T-helper 1 cell treated with Interleukin-12 subunit alpha and Interleukin-12 subunit beta and Interleukin-4 antibody, amounts not matched to agents 30 ng/mL and 1 ng/mL, for 36 hours (primary cell): ENCODE measurements at regions not wholly inside any gene's neighbourhood (a gene's known extent, or its start where the extent isn't known, plus 50 kb on each side); places are given as distances from the start of the nearest gene placed in this dataset.

Source experiments
- intact Hi-C: fragments of 100-400 bp; cut with micrococcal nuclease; formaldehyde crosslinking; loops from one replicate; pipeline ENCODE4 v1.15.1; 2024

DNA sequence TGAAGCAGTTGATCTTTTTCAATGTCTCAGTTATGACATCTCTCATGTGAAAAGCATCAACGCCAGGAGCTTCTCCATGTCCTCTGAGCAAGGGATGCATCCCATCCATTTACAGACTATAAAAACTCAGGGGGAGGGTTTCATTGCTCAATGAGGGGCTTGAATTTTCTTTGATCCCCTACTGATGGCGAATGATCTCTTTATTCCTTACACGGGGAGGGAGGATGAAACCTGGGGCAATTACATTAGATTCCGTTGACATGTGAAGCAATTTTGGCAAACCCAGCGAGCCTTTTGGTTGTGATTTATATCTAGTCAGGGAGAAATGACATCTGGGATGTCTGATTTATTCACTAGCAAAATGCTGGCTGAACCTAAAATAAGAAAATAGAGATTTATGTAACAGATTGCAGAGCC, 268.9 kb downstream of the HIVEP2 start:
- intact Hi-C loops, result no loop called here

GRCh38 chr6:142676647-142677192, 268.3 kb downstream of the HIVEP2 start:
- intact Hi-C loops, result no loop called here

- intact Hi-C loops, result no loop called here
Measured at GRCh38 chr6:142679907-142680700, 264.9 kb downstream of the HIVEP2 start.

GRCh38 chr6:142681099-142681498, 263.9 kb downstream of the HIVEP2 start:
- intact Hi-C loops, result no loop called here

DNA sequence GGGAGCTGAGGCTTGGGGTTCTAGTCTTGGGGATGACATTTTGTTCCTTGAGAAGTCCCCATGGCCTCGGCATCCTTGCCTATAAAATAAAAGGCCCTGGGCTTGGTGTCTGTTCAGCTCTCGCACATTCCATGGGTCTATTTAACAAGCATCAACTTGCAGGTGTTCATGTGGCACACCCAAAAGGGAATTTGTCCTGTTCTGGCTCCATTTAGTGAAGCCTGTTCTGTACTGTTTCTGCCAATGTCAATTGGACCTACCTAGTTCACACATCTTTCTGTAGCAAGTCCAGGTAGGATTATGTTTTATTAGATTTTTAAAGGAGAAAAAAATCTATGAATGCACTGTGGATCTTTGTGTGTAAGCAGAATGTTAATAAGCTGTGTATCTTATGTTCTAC, 262.0 kb downstream of the HIVEP2 start:
- intact Hi-C loops, result no loop called here

- intact Hi-C loops, result no loop called here
Measured at GRCh38 chr6:142683714-142684141, 261.2 kb downstream of the HIVEP2 start.

GRCh38 chr6:142684371-142684770, 260.6 kb downstream of the HIVEP2 start:
- intact Hi-C loops, result no loop called here

GRCh38 chr6:142685852-142686506, 259.0 kb downstream of the HIVEP2 start:
- intact Hi-C loops, result no loop called here

GRCh38 chr6:142686507-142686887, 258.5 kb downstream of the HIVEP2 start:
- intact Hi-C loops, result no loop called here

DNA sequence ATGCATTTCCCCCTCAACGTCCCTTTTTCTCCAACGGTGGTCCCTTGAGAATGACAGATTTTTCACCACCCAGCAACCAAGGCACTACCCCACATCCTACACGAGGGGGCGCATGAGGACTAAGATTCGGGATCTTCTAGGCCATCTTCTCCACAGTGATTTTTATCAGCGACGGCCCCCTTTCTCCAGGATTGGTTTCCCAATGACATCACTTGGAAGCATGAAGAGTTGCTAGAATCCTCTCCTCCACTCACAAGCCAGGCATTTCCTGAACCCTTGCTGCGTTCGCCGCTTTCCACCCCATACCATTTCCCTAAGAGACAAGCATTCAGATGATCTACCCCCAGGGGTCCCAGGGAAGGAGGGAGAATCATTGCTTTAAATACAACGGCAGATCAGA, 252.0 kb downstream of the HIVEP2 start:
- intact Hi-C loops, result loop anchor here (1.0 to 10.0 kb wide), 12 partner anchors 122 to 1319 kb away; partner anchors contain the start of genes FUCA2, NMBR and VTA1

DNA sequence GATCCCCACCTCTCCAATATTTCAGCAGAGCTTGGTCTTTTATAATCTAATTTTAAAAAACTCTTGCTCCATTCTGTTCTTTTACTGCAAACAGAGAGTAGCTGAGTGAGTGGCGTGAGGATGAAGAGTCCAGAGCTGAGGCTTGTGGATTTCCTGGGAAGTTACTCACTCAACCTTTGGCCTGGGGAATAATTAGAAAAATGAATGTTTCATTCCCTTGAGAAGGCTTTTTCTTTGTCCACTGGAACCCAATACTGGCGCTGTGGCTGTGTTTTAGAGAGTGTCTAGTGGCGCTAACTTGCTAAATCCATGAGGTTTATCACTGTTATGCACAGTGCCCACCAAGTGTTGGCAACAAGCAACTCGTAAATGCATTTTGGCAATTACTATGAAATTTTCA, 251.5 kb downstream of the HIVEP2 start:
- intact Hi-C loops, result loop anchor here (1.0 to 10.0 kb wide), 11 partner anchors 121 to 1319 kb away; partner anchors contain the start of genes FUCA2, NMBR and VTA1

- intact Hi-C loops, result loop anchor here (5.0 to 10.0 kb wide), 5 partner anchors 121 to 1318 kb away; partner anchors contain the start of genes FUCA2, NMBR and VTA1
Measured at GRCh38 chr6:142694054-142694453, 250.9 kb downstream of the HIVEP2 start.

DNA sequence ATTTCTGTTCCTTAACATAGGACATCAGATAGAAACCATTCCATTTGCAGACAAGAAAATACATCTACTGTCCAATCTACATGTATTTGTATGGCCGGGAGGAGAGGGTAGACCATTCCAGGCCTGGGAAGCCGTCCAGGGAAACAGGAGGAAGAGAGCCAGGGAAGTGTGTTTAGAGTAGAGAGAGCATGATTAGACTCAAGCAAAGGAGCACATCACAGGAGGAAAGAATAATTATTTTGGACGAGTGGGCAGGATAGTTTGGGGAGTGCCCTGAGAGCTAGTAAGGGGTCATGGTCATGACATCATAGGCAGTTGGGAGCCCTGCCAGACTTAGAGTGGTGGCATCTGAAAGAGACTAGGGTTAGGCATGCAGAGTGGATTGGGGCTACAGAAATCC, 250.0 kb downstream of the HIVEP2 start:
- intact Hi-C loops, result loop anchor here (10.0 kb wide), 1 partner anchor 120 kb away; no protein-coding TSS in a partner anchor

DNA sequence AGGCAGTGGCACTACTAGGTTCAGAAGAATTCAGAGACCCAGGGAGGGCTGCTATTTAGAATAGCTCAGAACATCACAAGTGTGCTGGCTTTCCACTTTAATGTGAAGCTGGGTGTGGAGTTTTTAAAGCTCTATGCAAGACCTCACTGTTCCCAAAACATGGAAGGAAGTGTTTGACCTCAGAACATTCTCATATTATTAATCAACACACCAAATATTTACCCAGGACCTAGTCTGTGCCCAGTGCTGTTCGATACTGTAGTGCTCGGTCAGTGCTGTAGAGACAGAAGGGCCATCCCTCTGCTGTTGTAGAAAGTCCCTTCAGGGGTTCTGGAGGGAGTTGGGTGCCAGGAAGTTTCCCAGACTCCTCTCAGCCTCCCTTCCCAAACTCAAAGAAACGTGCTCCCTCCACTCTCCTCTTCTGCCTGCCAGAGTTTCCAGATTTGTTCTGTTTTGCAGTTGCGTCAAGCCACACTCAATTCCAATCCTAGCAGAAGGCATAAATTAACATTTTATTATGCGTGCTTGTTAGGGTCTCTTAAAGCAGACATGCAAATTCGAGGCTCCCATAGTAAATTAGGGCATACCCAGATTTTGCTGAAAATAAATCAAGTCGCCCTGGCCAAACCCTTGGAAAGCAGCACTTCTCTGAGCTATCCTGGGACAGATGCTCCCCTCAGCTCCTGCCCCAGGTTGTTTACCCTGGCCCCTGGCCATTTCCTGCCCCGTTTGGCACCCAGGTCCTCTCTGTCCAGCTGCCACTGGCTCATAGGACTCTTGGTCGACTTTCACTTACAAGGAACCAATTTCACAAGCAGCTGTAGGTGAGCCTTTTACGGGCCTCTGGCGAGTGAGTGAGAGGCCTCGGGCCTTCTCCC, 248.6 kb downstream of the HIVEP2 start:
- intact Hi-C loops, result loop anchor here (10.0 kb wide), 1 partner anchor 118 kb away; no protein-coding TSS in a partner anchor

- intact Hi-C loops, result loop anchor here (10.0 kb wide), 1 partner anchor 118 kb away; no protein-coding TSS in a partner anchor
Measured at GRCh38 chr6:142697001-142697335, 248.0 kb downstream of the HIVEP2 start.

DNA sequence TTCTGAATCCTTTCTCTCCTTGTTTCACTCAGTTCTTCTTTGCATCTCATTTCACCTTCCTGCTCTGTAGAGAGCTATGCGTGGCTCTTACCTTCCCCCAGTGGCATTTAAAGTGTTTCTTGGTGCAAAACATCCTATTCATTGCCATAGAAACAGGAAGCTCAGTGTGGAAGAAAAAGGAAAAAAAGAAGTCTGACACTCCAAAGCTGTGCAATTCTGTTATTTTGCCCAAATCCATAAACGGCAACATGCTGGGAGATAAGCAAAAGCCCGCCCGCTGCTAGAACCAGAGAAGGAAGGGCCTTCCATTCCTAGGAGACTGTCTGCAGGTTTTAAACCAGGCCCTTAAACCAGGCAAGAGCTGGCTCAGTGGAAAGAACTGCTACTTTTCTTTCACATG, 247.1 kb downstream of the HIVEP2 start:
- intact Hi-C loops, result loop anchor here (10.0 kb wide), 1 partner anchor 117 kb away; no protein-coding TSS in a partner anchor

DNA sequence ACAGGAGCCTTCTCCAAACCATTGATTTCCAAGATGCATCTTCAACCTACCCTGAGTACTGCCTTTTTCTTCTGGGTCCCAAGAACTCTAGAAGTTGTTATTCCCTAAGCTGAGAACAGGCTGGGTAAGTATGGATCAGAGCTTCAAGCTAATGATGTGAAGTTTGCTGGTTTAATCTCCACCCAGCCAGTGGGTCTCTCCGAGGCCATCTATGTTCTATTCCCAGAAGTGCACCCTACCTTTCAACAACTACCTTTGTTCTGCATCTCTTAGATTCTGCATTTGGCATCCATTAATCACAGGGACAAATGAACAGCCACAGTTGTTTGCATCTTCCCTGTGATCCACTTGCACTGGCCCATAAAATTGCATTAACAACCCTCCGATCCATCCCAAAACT, 246.2 kb downstream of the HIVEP2 start:
- intact Hi-C loops, result loop anchor here (10.0 kb wide), 1 partner anchor 116 kb away; no protein-coding TSS in a partner anchor

DNA sequence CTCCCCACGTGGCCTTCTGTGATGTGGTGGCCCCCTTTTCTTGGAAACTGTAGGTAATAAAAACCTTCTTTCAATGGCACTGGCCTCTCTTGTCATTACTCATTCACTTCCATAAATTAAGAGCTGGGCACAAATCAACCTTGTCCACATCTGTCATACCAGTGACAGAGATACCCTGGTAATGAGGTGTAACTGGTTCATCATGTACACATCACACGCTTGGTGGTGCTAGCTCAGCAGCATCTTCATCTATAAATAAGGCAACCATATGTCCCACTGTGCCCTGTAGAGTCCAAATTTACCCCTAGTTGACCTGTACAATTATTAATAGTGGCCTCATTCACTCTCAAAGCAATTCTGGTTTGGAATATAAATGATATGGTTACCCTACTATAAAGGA, 245.6 kb downstream of the HIVEP2 start:
- intact Hi-C loops, result loop anchor here (10.0 kb wide), 1 partner anchor 115 kb away; no protein-coding TSS in a partner anchor

DNA sequence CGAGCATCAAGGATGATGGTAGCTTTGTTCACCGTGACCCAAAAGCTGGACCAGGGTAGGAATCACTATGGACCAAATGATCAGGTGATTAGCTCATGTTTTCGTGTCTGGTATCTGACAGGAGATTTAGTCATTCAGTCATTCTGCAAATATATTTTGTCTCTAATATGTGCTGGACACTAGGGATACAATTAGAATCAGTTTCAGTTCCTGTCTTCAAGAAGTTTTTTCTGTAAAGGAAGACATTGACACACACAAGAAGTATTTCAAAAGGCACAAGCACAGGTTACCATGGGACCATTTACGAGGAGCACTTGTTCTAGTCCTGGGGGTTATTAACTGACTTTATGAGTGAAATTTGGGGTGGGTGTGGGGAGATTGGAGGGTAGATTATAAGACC, 244.9 kb downstream of the HIVEP2 start:
- intact Hi-C loops, result no loop called here

DNA sequence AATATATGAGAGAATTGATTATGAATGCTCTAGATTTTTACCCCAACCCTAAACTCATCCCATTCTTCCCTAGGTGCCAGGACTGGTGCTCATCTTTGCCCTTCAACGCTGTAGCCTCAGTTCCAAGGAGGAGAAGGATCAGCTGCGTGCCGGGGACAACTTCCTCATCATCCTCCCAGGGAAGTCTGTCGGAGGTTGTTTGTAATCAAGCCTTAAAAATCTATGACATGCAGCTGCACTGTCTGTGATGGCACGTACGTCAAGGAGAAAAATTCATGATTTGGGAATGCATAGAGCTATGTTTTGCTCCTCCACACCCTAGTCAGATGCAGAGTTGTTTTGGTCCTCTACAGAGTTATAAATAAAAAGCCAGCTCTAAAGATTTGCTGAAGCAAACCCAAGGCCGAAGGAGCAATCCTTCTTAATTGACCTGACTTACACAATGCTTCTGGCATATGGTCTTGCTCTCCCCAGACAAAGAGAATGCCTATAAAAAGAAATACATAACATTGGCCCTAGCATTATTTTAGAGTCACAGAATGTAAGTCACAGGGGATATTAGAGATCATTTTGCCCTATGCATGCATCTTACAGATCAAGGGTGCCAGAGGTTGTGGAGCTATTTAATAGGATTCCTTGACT, 244.2 kb downstream of the HIVEP2 start:
- intact Hi-C loops, result no loop called here
